Keratinocyte (primary cell): ENCODE measurements at regions not wholly inside any gene's neighbourhood (a gene's known extent, or its start where the extent isn't known, plus 50 kb on each side); places are given as distances from the start of the nearest gene placed in this dataset.

Experiments
- EZH2 ChIP-seq: IDR thresholded peaks from one replicate; pipeline ENCODE4 v1.6.1; 2012; ENCODE audit warnings: inconsistent platforms, mild to moderate bottlenecking, low read length, moderate library complexity
- TF ChIP-seq, protein P1 (sequence below), 3 experiments: IDR thresholded peaks in 1 of 3; conservative IDR thresholded peaks in 1 of 3; optimal IDR thresholded peaks in 1 of 3; 2 replicates in 2 of 3; 3 replicates in 1 of 3; pipeline versions ENCODE3 to v1.5.1; 2011; ENCODE audit warnings: low read length in 3 of 3, mild to moderate bottlenecking in 3 of 3, moderate library complexity in 2 of 3, control low read depth in 1 of 3, inconsistent platforms in 1 of 3; ENCODE audit not compliant: insufficient read depth in 2 of 3; ENCODE audit errors: extremely low read depth in 1 of 3

DNA sequence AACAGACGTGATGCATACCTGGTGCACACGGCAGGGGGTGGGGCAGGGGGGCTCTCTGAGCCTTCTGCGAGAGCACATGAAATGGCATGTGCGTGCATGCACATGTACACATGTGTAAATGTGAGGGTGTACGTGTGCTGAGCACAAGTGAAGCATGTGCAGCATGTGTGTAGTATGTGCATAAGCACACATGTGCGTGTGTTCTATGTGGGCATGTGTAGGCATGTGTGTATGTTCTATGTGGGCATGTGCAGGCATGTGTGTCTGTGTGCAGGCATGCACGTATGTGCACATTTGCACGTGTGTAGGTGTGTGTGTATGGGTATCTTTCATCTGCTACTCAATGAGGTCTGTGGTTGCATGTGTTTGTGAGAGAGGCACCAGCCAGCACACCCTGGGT, 371.2 kb downstream of the CTTN start:
- TF ChIP-seq, protein P1, sequence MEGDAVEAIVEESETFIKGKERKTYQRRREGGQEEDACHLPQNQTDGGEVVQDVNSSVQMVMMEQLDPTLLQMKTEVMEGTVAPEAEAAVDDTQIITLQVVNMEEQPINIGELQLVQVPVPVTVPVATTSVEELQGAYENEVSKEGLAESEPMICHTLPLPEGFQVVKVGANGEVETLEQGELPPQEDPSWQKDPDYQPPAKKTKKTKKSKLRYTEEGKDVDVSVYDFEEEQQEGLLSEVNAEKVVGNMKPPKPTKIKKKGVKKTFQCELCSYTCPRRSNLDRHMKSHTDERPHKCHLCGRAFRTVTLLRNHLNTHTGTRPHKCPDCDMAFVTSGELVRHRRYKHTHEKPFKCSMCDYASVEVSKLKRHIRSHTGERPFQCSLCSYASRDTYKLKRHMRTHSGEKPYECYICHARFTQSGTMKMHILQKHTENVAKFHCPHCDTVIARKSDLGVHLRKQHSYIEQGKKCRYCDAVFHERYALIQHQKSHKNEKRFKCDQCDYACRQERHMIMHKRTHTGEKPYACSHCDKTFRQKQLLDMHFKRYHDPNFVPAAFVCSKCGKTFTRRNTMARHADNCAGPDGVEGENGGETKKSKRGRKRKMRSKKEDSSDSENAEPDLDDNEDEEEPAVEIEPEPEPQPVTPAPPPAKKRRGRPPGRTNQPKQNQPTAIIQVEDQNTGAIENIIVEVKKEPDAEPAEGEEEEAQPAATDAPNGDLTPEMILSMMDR (optimal IDR thresholded peaks at IDR 0.05 in 1 of 3, IDR thresholded peaks at IDR 0.05 in 1 of 3, conservative IDR thresholded peaks at IDR 0.05 in 1 of 3; ENCODE audit: extremely low read depth in 1 of 3, insufficient read depth in 2 of 3, low read length in 3 of 3), result no peak
- no peak for TF ChIP-seq EZH2
